Upper lobe of left lung (tissue), 6 donors: ENCODE measurements at regions not wholly inside any gene's neighbourhood (a gene's known extent, or its start where the extent isn't known, plus 50 kb on each side); places are given as distances from the start of the nearest gene placed in this dataset.

Experiments
- ATAC-seq, 2 donors: fragments of 200-7000 bp; cut with Tn5 transposase; one replicate each; pipeline ENCODE4 v1.9.1; 2022; ENCODE audit warnings: mild to moderate bottlenecking in 2 of 2, moderate library complexity in 2 of 2; ENCODE audit not compliant: low FRiP score in 2 of 2
- DNase-seq, 2 donors: peaks; one replicate each; pipeline ENCODE4 v3.0.0-alpha.2; 2019 to 2020
- H3K27ac ChIP-seq, 4 donors: fragments of 200-600 bp; sonication (generic); one replicate each; pipeline ENCODE4 v1.5.1; 2016 to 2019
- H3K27me3 ChIP-seq, 4 donors: fragments of 200-600 bp; sonication (generic); one replicate each; pipeline ENCODE4 v1.5.1; 2017 to 2019
- H3K36me3 ChIP-seq, 4 donors: fragments of 200-600 bp; sonication (generic); one replicate each; pipeline ENCODE4 v1.5.1; 2016 to 2019
- H3K4me1 ChIP-seq, 4 donors: fragments of 200-600 bp; sonication (generic); one replicate each; pipeline ENCODE4 v1.5.1; 2018 to 2019
- H3K4me3 ChIP-seq, 4 donors: fragments of 200-600 bp; sonication (generic); one replicate each; pipeline ENCODE4 v1.5.1; 2017 to 2019; ENCODE audit warnings: mild to moderate bottlenecking in 2 of 4, moderate library complexity in 1 of 4
- H3K9me3 ChIP-seq, 4 donors: fragments of 200-600 bp; sonication (generic); one replicate each; pipeline ENCODE4 v1.5.1; 2018 to 2019
- CTCF ChIP-seq, 6 experiments: fragments of 450-650 bp in 4 of 6; fragments of 200-600 bp in 2 of 6; sonication (generic) in 2 of 6; IDR thresholded peaks; one replicate each; pipeline ENCODE4 v1.5.1; 2016 to 2019; ENCODE audit warnings: antibody characterized with exemption in 6 of 6
- EP300 ChIP-seq, 4 donors: sonication (generic); formaldehyde crosslinking; IDR thresholded peaks; one replicate each; pipeline ENCODE4 v1.5.1; 2017; ENCODE audit warnings: antibody characterized with exemption in 4 of 4, control low read depth in 2 of 4
- POLR2A ChIP-seq, 4 donors: fragments of 450-650 bp; IDR thresholded peaks; one replicate each; pipeline ENCODE4 v1.5.1; 2016 to 2017; ENCODE audit warnings: antibody characterized with exemption in 4 of 4, mild to moderate bottlenecking in 2 of 4
- POLR2AphosphoS5 ChIP-seq, 2 donors: sonication (generic); formaldehyde crosslinking; IDR thresholded peaks; one replicate each; pipeline ENCODE4 v1.5.1; 2017; ENCODE audit warnings: antibody characterized with exemption in 2 of 2
- WGBS, 2 donors: methylation state at CpG; one replicate each; pipeline ENCODE4 v1.1.5; 2017 to 2018; 5-methylcytosine and 5-hydroxymethylcytosine counted together
- donor health status: DM: no; HTN: no; CAD: no; lungs with moderate emphysema.
- donor health status: DM: no; HTN: yes; CAD: no; lungs with severe emphysema.

- DNase-seq: no peak
- TF ChIP-seq EP300 (IDR thresholded peaks at IDR 0.05): no peak
- TF ChIP-seq POLR2AphosphoS5 (IDR thresholded peaks at IDR 0.05): no peak
- no peak for TF ChIP-seq POLR2A (IDR thresholded peaks at IDR 0.05)
- TF ChIP-seq CTCF (IDR thresholded peaks at IDR 0.05): no peak
These were observed 265.7 kb downstream of the BCL11B start for GRCh38 chr14:99006276-99006675.

DNA sequence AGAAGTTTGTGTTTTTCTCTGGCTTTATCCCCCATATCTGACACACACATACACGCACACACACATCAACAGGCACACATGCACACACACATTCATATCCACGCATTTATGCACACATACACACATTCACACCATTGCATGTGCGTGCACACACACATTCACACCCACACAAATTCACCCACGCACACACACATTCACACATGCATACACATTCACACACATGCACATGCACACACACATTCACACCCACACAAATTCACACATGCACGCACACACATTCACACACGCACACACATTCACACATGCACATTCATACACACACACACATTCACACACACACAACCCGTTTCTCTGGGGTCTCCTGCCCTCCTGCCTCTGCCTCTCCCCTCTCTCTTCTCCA is 264.2 kb downstream of the BCL11B start:
- H3K9me3 ChIP-seq: no peaks in the 10 kb centered on the region
- 91 to 93% methylated on average over 7 of the region's 7 CpGs for WGBS, 2 donors
- DNase-seq: no peak

More at GRCh38 chr14:99006276-99006675, 265.7 kb downstream of the BCL11B start:
- Histone ChIP-seq H3K4me3 (no peak overlapping the region), H3K27me3 (no peaks in the 10 kb centered on the region), H3K27ac (no peak overlapping the region), H3K4me1 (no peaks in the 10 kb centered on the region), H3K36me3 (no peaks in the 10 kb centered on the region), H3K9me3 (no peaks in the 10 kb centered on the region)
- ATAC-seq: no peak
- WGBS, 2 donors: 81 to 87% methylated on average over 5 of the region's 5 CpGs

GRCh38 chr14:99009871-99010270 is 262.1 kb downstream of the BCL11B start:
- DNase-seq: no peak
- whole genome bisulfite sequencing, 2 donors: 80 to 89% methylated on average over 6 of the region's 6 CpGs
- H3K9me3 ChIP-seq: no peaks in the 10 kb centered on the region
- no peaks in the 10 kb centered on the region for H3K27me3 ChIP-seq
- no peak for TF ChIP-seq POLR2AphosphoS5 (IDR thresholded peaks at IDR 0.05)
- TF ChIP-seq POLR2A (IDR thresholded peaks at IDR 0.05): no peak
- no peak for TF ChIP-seq CTCF (IDR thresholded peaks at IDR 0.05)
- TF ChIP-seq EP300 (IDR thresholded peaks at IDR 0.05): no peak
- H3K4me3 ChIP-seq: no peak overlapping the region
- no peaks in the 10 kb centered on the region for H3K4me1 ChIP-seq
- H3K27ac ChIP-seq: no peak overlapping the region
- ATAC-seq: no peak
- no peaks in the 10 kb centered on the region for H3K36me3 ChIP-seq

More for the DNA sequence above, 264.2 kb downstream of the BCL11B start:
- H3K4me3 ChIP-seq: no peak overlapping the region
- no peaks in the 10 kb centered on the region for H3K4me1 ChIP-seq
- no peak for TF ChIP-seq POLR2A (IDR thresholded peaks at IDR 0.05)
- TF ChIP-seq EP300 (IDR thresholded peaks at IDR 0.05): no peak
- no peak for TF ChIP-seq CTCF (IDR thresholded peaks at IDR 0.05)
- TF ChIP-seq POLR2AphosphoS5 (IDR thresholded peaks at IDR 0.05): no peak
- H3K36me3 ChIP-seq: no peaks in the 10 kb centered on the region
- no peaks in the 10 kb centered on the region for H3K27me3 ChIP-seq
- ATAC-seq: no peak
- H3K27ac ChIP-seq: no peak overlapping the region

GRCh38 chr14:99011385-99011784 is 260.6 kb downstream of the BCL11B start:
- DNase-seq (no peak), ATAC-seq (no peak)
- WGBS, 2 donors: 87 to 96% methylated on average over 6 of the region's 6 CpGs
- no peak for TF ChIP-seq POLR2A (IDR thresholded peaks at IDR 0.05)
- no peak for TF ChIP-seq POLR2AphosphoS5 (IDR thresholded peaks at IDR 0.05)
- TF ChIP-seq EP300 (IDR thresholded peaks at IDR 0.05): no peak
- no peak for TF ChIP-seq CTCF (IDR thresholded peaks at IDR 0.05)
- no peaks in the 10 kb centered on the region for H3K9me3 ChIP-seq
- no peak overlapping the region for H3K27ac ChIP-seq
- H3K27me3 ChIP-seq: no peaks in the 10 kb centered on the region
- no peak overlapping the region for H3K4me3 ChIP-seq
- H3K4me1 ChIP-seq: no peaks in the 10 kb centered on the region
- H3K36me3 ChIP-seq: no peaks in the 10 kb centered on the region

GRCh38 chr14:99012703-99013102 is 259.3 kb downstream of the BCL11B start:
- TF ChIP-seq POLR2AphosphoS5 (IDR thresholded peaks at IDR 0.05): no peak
- TF ChIP-seq EP300 (IDR thresholded peaks at IDR 0.05): no peak
- no peak for TF ChIP-seq CTCF (IDR thresholded peaks at IDR 0.05)
- no peak for TF ChIP-seq POLR2A (IDR thresholded peaks at IDR 0.05)
- Histone ChIP-seq H3K9me3 (no peaks in the 10 kb centered on the region), H3K27ac (no peak overlapping the region), H3K4me3 (no peak overlapping the region), H3K27me3 (no peaks in the 10 kb centered on the region), H3K36me3 (no peaks in the 10 kb centered on the region), H3K4me1 (no peaks in the 10 kb centered on the region)
- ATAC-seq (no peak), DNase-seq (no peak)
- WGBS, 2 donors: 92 to 95% methylated on average over 8 to 12 of the region's 12 CpGs
